Esophagus squamous epithelium (tissue), 4 donors: ENCODE measurements at regions not wholly inside any gene's neighbourhood (a gene's known extent, or its start where the extent isn't known, plus 50 kb on each side); places are given as distances from the start of the nearest gene placed in this dataset.

Experiments used
- CTCF ChIP-seq, 6 experiments: fragments of 450-650 bp in 4 of 6; fragments of 200-600 bp in 2 of 6; sonication (generic) in 2 of 6; IDR thresholded peaks; one replicate each; pipeline ENCODE4 v1.5.1; 2016 to 2019; ENCODE audit warnings: antibody characterized with exemption in 6 of 6, mild to moderate bottlenecking in 4 of 6, moderate library complexity in 4 of 6
- POLR2A ChIP-seq, 4 donors: fragments of 450-650 bp; IDR thresholded peaks; one replicate each; pipeline ENCODE4 v1.6.1; 2017; ENCODE audit warnings: antibody characterized with exemption in 4 of 4, mild to moderate bottlenecking in 4 of 4, moderate library complexity in 3 of 4

GRCh38 chr18:39751921-39752320 is 2186.3 kb upstream of the CELF4 start:
- TF ChIP-seq CTCF (IDR thresholded peaks at IDR 0.05) = no peak
- TF ChIP-seq POLR2A (IDR thresholded peaks at IDR 0.05) = no peak
